ENCODE measurements at regions not wholly inside any gene's neighbourhood (a gene's known extent, or its start where the extent isn't known, plus 50 kb on each side); places are given as distances from the start of the nearest gene placed in this dataset.

DNA sequence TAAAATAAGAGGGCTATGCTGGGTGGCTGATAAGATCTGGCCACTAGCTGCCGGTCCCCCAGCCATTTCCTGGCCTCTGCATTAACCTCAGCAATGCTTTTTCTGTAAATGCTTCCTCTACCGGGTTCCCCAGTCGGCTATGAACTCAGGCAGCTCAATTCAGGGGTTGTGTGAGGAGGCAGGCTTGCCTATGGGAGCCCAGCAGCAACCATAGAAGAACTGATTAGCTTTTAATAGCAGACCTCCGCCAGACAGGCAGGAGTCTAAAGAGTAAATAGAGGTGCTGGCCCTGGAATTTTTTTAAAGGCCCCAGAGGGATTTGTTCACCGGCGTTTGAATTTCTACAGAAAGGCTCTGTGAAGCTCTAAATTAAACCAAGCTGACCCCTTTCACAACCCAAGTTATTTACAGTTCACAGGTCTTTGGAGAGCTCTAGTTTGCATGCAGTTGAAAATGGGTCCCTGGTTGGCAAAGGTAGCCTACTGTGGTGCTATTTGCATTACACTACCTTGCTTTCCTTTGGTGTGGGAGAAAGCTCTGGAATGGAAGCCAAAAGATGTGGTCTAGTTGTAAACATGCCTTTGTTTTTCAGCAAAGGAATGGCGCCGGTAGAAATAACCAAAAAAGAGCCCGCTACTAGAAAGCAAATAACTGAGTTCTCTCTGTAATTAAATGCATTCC, 289.7 kb upstream of the SEMA6A start:
- no peak overlapping the region for H3K4me3 ChIP-seq
- intact Hi-C loops (cut with DNase I) = no loop called here
- H3K36me3 ChIP-seq = no peaks in the 10 kb centered on the region
- no peak for DNase-seq
- H3K4me1 ChIP-seq = no peaks in the 10 kb centered on the region
- H3K27me3 ChIP-seq = no peaks in the 10 kb centered on the region
- no peaks in the 10 kb centered on the region for H3K9me3 ChIP-seq
- TF ChIP-seq, protein P1, sequence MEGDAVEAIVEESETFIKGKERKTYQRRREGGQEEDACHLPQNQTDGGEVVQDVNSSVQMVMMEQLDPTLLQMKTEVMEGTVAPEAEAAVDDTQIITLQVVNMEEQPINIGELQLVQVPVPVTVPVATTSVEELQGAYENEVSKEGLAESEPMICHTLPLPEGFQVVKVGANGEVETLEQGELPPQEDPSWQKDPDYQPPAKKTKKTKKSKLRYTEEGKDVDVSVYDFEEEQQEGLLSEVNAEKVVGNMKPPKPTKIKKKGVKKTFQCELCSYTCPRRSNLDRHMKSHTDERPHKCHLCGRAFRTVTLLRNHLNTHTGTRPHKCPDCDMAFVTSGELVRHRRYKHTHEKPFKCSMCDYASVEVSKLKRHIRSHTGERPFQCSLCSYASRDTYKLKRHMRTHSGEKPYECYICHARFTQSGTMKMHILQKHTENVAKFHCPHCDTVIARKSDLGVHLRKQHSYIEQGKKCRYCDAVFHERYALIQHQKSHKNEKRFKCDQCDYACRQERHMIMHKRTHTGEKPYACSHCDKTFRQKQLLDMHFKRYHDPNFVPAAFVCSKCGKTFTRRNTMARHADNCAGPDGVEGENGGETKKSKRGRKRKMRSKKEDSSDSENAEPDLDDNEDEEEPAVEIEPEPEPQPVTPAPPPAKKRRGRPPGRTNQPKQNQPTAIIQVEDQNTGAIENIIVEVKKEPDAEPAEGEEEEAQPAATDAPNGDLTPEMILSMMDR (IDR thresholded peaks at IDR 0.05) = no peak
- no peak overlapping the region for H3K27ac ChIP-seq
- ATAC-seq = no peak

DNA sequence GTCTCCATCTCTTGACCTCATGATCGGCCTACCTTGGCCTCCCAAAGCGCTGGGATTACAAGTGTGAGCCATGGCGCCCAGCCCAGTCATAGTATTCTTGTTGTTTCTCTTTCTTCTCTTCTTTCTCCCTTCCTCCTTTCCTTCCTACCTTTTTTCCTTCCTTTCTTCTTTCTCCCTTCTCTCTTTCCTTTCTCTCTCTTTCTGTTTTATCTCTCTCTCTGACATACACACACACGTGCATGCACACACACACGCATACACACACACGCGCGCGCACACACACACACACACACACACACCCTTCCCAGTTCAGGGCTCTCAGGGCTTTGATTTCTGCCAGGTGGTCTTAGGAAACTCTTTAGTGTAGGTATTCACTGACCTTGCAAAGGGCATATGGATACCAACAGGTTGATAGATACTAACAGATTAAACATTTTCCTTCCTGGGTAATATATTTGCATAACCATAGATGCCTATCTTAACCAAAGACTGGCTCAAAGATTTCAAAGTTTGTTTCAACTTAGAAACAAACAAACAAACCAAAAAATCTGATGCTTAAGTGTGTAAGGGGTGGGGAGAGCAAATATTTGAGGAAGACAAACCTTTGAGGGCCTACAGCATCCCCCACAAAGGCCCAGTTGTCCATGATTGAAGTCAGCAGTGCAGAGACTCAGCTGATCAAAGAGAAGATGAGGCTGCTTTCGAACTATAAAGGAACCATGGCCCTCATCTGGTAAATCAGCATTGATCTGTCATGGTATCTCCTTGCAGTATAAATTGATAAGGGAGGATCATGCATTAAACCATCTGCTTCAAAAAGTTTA, 288.2 kb upstream of the SEMA6A start:
- no peak for ATAC-seq
- intact Hi-C loops (cut with DNase I) = no loop called here
- TF ChIP-seq, protein P1 (IDR thresholded peaks at IDR 0.05) = no peak

DNA sequence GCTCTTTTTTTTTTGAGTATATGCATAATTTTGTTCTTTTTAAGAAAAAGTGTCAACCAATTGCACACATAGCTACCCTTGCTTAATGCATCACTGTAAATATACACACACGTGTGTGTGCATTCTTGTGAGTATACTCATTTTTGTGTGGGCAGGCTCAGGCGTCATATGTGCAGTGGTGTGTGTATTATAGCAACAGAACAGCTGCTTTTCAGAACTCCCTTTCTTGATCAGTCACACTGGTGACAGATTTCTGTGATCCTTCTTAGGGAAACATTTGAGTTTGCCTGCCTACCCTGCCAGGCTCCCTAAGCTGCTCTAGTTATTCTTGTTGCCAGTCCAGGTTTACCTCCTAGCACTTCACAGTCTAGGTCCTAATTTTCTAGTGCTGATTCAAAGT, 287.0 kb upstream of the SEMA6A start:
- Histone ChIP-seq H3K36me3 (no peaks in the 10 kb centered on the region), H3K9me3 (no peaks in the 10 kb centered on the region), H3K4me3 (no peak overlapping the region), H3K27me3 (no peaks in the 10 kb centered on the region), H3K27ac (no peak overlapping the region), H3K4me1 (no peaks in the 10 kb centered on the region)
- DNase-seq = no peak
- intact Hi-C loops (cut with DNase I) = no loop called here
- TF ChIP-seq, protein P1 (IDR thresholded peaks at IDR 0.05) = no peak
- no peak for ATAC-seq

More for the DNA sequence above, 288.2 kb upstream of the SEMA6A start:
- Histone ChIP-seq H3K27me3 (no peaks in the 10 kb centered on the region), H3K36me3 (no peaks in the 10 kb centered on the region), H3K9me3 (no peaks in the 10 kb centered on the region), H3K4me3 (no peak overlapping the region), H3K27ac (no peak overlapping the region), H3K4me1 (no peaks in the 10 kb centered on the region)
- DNase-seq = no peak

DNA sequence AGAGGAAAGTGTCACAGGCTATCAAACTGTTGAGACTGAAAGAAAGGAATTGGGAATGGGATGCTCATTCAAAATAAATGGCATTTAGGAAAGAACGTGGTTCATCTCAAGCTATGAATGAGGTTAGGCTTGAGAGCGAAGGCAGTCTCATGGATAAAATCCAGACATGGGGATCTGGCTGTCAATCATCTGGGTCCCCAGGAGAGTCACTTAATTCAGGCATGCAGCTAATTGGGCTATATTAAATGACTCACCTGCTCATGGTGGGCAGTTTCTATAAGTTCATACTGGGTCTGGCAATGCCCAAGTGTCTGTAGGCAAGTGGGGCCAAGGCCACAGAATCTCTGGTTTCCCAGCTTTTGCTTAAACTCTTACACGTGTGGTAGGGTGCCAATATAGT, 286.5 kb upstream of the SEMA6A start:
- ATAC-seq (no peak), DNase-seq (no peak)
- H3K4me1 ChIP-seq = no peaks in the 10 kb centered on the region
- TF ChIP-seq, protein P1 (IDR thresholded peaks at IDR 0.05) = no peak
- H3K36me3 ChIP-seq = no peaks in the 10 kb centered on the region
- no peaks in the 10 kb centered on the region for H3K9me3 ChIP-seq
- no peak overlapping the region for H3K27ac ChIP-seq
- H3K4me3 ChIP-seq = no peak overlapping the region
- intact Hi-C loops (cut with DNase I) = no loop called here
- H3K27me3 ChIP-seq = no peaks in the 10 kb centered on the region

DNA sequence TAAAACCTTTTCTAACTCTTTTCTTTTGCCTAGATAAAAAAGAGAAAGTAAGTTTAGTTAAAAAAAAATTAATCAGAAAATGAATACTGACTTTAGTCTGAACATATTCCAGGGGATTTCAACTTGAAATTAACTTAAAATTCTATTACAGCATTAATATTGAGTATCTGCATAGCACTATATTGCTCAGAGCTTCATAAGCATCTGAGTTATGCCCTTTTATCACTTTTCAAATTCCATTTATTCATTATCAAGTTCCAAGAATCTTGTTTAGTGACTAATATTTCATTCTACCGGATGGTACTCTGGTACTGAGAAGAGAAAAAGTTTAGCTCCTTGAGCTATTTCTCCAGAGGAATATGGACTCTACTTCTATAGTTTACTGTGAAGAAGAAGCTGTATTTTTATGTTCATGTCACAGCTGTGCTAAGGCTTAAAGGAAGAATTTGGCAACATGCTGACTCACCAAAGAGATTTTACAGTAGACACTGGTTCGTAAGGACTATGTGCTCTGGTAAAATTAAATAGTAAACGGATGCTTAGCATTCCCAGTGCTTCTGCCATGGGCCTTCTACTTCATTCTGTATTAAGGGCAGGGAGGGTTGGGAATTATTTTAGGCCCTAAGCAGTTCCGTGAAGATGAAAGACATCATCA, 285.2 kb upstream of the SEMA6A start:
- Histone ChIP-seq H3K27ac (no peak overlapping the region), H3K4me3 (no peak overlapping the region), H3K27me3 (no peaks in the 10 kb centered on the region), H3K4me1 (no peaks in the 10 kb centered on the region), H3K9me3 (no peaks in the 10 kb centered on the region), H3K36me3 (no peaks in the 10 kb centered on the region)
- intact Hi-C loops (cut with DNase I) = no loop called here
- TF ChIP-seq, protein P1 (IDR thresholded peaks at IDR 0.05) = no peak
- DNase-seq (no peak), ATAC-seq (no peak)
